GM10248 (cell line): ENCODE measurements at regions not wholly inside any gene's neighbourhood (a gene's known extent, or its start where the extent isn't known, plus 50 kb on each side); places are given as distances from the start of the nearest gene placed in this dataset.
"Not testable (repeated sequence)": the region's sequence is repeated elsewhere in the genome, so short reads cannot be mapped to it uniquely, and the experiment has no call there.

Experiments
- CTCF ChIA-PET: fragments of 300-600 bp; sonication (Branson Sonifier 250); formaldehyde crosslinking; extraction: SDS; loops from one replicate; lab custom pipeline; 2021; ENCODE audit warnings: antibody characterized with exemption; lab: Yijun Ruan, JAX
- POLR2A ChIA-PET: fragments of 350-650 bp; sonication (Branson Sonifier 250); formaldehyde crosslinking; extraction: SDS; loops from one replicate; lab custom pipeline; 2020; ENCODE audit warnings: antibody characterized with exemption; lab: Yijun Ruan, JAX
- DNase-seq: peaks from one replicate; pipeline ENCODE4 v3.0.0; 2012; ENCODE audit errors: extremely low spot score
- TF ChIP-seq, protein P1 (sequence below): IDR thresholded peaks from 2 replicates; pipeline ENCODE4 v1.5.1; 2012; ENCODE audit warnings: mild to moderate bottlenecking, low read depth; ENCODE audit errors: extremely low read depth, missing control alignments, control extremely low read depth

DNA sequence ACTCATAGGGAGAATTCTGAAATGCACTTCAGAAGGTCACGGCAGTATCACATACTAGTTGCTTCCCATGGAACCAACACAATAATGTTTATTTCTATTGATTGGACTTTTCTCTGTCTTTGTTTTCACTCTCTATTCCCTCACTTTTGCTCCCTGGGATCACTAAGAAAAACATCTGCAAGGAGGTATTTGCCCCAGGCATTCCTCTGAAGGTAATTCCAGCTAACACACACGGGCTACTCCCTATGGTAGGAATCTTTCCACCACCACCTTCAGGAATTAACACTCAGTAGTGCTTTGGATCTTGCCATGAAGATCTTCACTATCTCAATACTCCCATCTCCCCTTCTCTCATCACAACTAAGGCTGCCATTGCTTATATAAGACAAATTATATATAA, 353.3 kb downstream of the DSC3 start:
- DNase-seq: no peak
- ChIA-PET POLR2A (no interaction called here), CTCF (no interaction called here)
- TF ChIP-seq, protein P1, sequence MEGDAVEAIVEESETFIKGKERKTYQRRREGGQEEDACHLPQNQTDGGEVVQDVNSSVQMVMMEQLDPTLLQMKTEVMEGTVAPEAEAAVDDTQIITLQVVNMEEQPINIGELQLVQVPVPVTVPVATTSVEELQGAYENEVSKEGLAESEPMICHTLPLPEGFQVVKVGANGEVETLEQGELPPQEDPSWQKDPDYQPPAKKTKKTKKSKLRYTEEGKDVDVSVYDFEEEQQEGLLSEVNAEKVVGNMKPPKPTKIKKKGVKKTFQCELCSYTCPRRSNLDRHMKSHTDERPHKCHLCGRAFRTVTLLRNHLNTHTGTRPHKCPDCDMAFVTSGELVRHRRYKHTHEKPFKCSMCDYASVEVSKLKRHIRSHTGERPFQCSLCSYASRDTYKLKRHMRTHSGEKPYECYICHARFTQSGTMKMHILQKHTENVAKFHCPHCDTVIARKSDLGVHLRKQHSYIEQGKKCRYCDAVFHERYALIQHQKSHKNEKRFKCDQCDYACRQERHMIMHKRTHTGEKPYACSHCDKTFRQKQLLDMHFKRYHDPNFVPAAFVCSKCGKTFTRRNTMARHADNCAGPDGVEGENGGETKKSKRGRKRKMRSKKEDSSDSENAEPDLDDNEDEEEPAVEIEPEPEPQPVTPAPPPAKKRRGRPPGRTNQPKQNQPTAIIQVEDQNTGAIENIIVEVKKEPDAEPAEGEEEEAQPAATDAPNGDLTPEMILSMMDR: no peak

DNA sequence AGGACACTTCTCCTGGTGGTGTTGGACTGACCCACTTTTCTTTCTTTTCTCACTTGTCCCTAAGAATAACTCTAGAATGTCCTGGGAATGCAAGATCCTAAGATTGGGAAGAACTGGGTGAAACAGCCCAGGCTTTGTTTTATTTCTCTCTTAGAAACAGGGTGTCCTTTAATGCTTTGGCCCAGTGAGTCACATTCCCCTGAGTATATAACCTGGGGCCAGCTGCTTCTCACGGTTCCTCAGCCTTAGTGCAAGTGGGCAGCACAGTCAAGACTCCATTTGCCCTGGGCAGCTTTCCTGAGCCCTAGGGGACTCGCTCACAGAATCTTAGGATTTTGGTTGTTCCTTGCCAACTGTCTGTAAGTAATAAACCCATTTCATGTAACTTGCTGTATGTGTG, 355.0 kb downstream of the DSC3 start:
- POLR2A ChIA-PET: no interaction called here
- TF ChIP-seq, protein P1: no peak
- no peak for DNase-seq
- CTCF ChIA-PET: interaction anchor here (1.4 kb wide), 1 partner anchor 9 kb away, joined by 3 read pairs; no protein-coding TSS in a partner anchor

DNA sequence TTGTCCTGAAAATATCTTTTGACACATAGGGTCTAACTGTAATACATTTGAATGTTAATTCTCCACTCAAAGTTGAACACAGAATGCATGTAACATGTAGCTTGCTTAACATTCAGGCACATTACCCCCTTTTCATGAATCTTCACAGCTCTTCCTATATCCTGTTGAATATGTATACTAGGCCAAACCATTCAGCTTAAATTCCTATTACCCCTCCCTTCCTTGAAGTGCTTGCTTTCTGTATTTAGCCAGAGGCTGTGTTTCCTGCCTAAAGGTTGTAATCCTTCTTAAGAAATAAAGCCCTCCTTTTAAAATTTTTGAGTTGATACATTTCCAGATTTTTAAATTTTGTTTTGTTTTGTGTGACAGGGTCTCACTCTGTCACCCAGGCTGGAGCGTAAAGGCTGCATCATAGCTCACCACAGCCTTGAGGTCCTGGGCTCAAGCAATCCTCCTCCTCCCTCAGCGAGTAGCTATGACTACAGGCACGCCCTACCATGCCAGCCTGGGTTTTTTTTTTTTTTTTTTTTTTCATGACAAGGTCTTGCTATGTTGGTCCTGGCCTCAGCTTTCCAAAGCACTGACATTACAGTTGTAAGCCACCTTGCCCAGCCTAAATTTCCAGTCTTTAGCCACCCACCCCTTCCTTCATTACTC, 357.6 kb downstream of the DSC3 start:
- ChIA-PET POLR2A (no interaction called here), CTCF (no interaction called here)
- TF ChIP-seq, protein P1: no peak
- no peak for DNase-seq

DNA sequence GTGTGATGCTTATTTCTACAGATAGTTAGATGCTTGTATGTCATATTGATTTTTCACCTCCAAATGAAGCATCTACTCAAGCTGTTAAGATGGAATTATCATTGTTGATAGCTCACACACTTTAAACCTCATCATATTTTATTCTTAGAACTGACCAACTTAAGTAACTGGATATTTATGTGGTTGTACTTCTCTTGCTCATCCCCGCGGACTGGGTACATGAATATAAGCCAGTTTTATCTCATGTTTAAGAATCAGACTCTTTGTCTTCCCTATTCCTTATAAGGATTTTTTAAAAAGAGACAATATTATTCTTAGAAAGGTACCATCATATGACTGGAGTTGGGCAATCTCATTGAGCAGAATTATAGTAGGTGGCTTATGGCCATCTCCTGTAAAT, 358.7 kb downstream of the DSC3 start:
- TF ChIP-seq, protein P1: no peak
- ChIA-PET POLR2A (no interaction called here), CTCF (interaction anchor here (1.0 kb wide), 1 partner anchor 10 kb away, joined by 4 read pairs; no protein-coding TSS in a partner anchor)
- DNase-seq: no peak

DNA sequence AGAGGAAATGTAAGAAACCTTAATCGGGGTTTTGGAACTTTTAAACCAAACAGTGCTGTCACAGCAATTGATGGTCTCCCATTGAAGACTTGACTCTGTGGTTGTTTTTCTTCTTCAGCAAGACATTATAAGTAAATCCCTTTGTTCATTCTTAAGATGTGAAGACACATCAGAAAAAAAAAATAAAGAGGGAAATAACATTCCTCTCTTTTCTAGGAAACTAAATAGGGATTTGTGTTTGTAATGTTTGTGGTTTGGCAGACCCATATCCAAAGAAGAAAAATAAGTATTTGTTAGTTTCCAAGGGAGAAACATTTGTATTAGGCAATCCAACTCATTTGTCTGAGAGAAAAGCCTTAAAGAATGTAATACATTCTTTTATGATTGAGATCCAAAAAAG, 359.9 kb downstream of the DSC3 start:
- ChIA-PET CTCF (no interaction called here), POLR2A (no interaction called here)
- no peak for DNase-seq
- TF ChIP-seq, protein P1: no peak

DNA sequence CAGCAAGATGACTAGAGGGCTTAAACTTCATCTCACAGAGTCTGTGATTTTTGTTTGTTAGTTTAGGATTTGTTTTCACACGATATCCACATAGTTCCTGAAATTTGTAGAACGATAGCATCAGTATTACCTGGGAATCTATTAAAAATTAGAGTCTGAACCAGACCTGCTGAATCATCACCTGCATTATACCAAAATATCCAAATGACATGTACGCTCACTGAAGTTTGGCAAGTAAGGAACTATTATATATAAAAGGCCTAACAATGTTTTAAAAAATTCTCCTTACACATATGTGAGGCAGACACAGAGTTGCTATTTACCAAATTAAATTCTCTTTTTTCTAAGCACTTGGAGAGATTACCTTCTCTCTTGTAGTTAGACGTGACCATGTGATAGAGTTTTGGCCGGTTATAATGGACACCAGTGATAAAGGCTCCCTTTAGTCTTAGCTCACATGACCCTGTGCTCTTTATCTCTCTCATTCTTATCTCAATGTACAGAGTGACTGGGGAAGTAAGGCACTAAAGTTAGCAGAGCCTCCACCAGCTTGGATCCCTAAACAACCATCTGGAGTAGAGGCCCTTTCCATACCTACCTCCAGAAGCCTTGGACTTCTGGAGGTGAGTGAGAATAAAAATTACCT, 363.1 kb downstream of the DSC3 start:
- no peak for DNase-seq
- TF ChIP-seq, protein P1: no peak
- POLR2A ChIA-PET: no interaction called here
- CTCF ChIA-PET: interaction anchor here (1.3 kb wide), 1 partner anchor 17 kb away, joined by 3 read pairs; no protein-coding TSS in a partner anchor

DNA sequence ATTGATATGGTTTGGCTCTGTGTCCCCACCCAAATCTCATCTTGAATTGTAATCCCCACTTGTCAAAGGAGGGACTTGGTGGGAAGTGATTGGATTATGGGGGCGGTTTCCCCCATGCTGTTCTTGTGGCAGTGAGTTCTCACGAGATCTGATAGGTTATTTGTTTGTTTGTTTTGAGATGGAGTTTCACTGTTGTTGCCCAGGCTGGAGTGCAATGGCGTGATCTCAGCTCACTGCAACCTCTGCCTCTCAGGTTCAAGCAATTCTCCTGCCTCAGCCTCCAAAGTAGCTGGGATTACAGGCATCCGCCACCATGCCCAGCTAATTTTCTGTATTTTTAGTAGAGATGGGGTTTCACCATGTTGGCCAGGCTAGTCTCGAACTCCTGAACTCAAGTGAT, 364.7 kb downstream of the DSC3 start:
- DNase-seq, POLR2A ChIA-PET, CTCF ChIA-PET: not testable (repeated sequence)
